Hippocampal formation (tissue), 2 donors: ENCODE measurements at regions not wholly inside any gene's neighbourhood (a gene's known extent, or its start where the extent isn't known, plus 50 kb on each side); places are given as distances from the start of the nearest gene placed in this dataset.
"Not testable (repeated sequence)": the region's sequence is repeated elsewhere in the genome, so short reads cannot be mapped to it uniquely, and the experiment has no call there.

Source experiments
- DNase-seq, 2 donors: peaks; one replicate each; lab custom pipeline; 2025; lab: John Stamatoyannopoulos, UW

GRCh38 chr22:48412931-48413330 lies 1414.7 kb downstream of the BRD1 start:
- not testable (repeated sequence) for DNase-seq

- DNase-seq = no peak
These were observed 1417.1 kb downstream of the BRD1 start for GRCh38 chr22:48410536-48410935.

- DNase-seq = peak in 1 of 2 donors; percentile 22
These were observed 1420.3 kb downstream of the BRD1 start for GRCh38 chr22:48407256-48407955.

- no peak for DNase-seq
These were observed 1421.5 kb downstream of the BRD1 start for GRCh38 chr22:48406161-48406560.

- DNase-seq = no peak
These were observed 1421.9 kb downstream of the BRD1 start for GRCh38 chr22:48405741-48406140.

- DNase-seq = no peak
These were observed 1422.7 kb downstream of the BRD1 start for GRCh38 chr22:48404801-48405447.

- DNase-seq = no peak
These were observed 1423.9 kb downstream of the BRD1 start for GRCh38 chr22:48403521-48404403.

GRCh38 chr22:48402591-48403031 lies 1425.1 kb downstream of the BRD1 start:
- DNase-seq = no peak

- DNase-seq = not testable (repeated sequence)
These were observed 1426.2 kb downstream of the BRD1 start for GRCh38 chr22:48401523-48401922.

GRCh38 chr22:48398181-48398905 lies 1429.3 kb downstream of the BRD1 start:
- DNase-seq = no peak

- DNase-seq = no peak
These were observed 1430.0 kb downstream of the BRD1 start for GRCh38 chr22:48397531-48398180.

- no peak for DNase-seq
These were observed 1430.7 kb downstream of the BRD1 start for GRCh38 chr22:48396785-48397530.

GRCh38 chr22:48396091-48396784 lies 1431.4 kb downstream of the BRD1 start:
- DNase-seq = no peak

GRCh38 chr22:48395201-48395600 lies 1432.5 kb downstream of the BRD1 start:
- DNase-seq = no peak

- no peak for DNase-seq
These were observed 1432.9 kb downstream of the BRD1 start for GRCh38 chr22:48394787-48395186.

GRCh38 chr22:48393885-48394284 lies 1433.8 kb downstream of the BRD1 start:
- no peak for DNase-seq

- DNase-seq = no peak
These were observed 1434.7 kb downstream of the BRD1 start for GRCh38 chr22:48393041-48393370.

GRCh38 chr22:48391820-48392219 lies 1435.9 kb downstream of the BRD1 start:
- DNase-seq = no peak

- no peak for DNase-seq
These were observed 1436.4 kb downstream of the BRD1 start for GRCh38 chr22:48391171-48391711.

GRCh38 chr22:48389916-48390315 lies 1437.8 kb downstream of the BRD1 start:
- DNase-seq = no peak
